Germinal center (tissue), 1 donor: ENCODE measurements at regions not wholly inside any gene's neighbourhood (a gene's known extent, or its start where the extent isn't known, plus 50 kb on each side); places are given as distances from the start of the nearest gene placed in this dataset.

Source experiments
- DNase-seq: peaks from one replicate; pipeline ENCODE4 v3.0.0; 2012; ENCODE audit warnings: mixed read lengths, low spot score

GRCh38 chr2:56613920-56614319 lies 430.1 kb downstream of the CCDC85A start:
- DNase-seq = no peak

DNA sequence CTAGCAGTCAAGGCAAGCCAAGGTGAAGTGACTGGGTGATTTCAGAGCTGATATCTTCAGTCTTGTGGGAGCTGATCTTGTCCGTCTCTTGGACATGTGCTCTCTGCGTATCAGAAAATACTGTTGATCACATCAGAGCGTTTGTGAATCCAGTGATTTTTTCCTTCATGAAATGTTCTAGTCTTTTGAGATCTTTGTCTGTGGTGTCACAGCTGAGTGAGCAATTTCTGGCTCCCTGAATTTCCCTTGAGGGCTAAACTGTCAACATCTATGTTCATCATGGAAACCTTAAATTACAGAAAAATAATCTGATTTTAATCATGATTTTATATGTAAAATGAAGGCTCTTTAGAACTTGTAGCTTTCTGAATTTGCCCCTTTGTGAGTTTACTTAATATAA lies 432.0 kb downstream of the CCDC85A start:
- DNase-seq = no peak

GRCh38 chr2:56624181-56624580 lies 440.4 kb downstream of the CCDC85A start:
- no peak for DNase-seq

GRCh38 chr2:56626927-56627326 lies 443.1 kb downstream of the CCDC85A start:
- DNase-seq = no peak

- DNase-seq = no peak
These were observed 446.5 kb downstream of the CCDC85A start for GRCh38 chr2:56630286-56630685.

- no peak for DNase-seq
These were observed 464.2 kb downstream of the CCDC85A start for GRCh38 chr2:56647997-56648396.

GRCh38 chr2:56648802-56649201 lies 465.0 kb downstream of the CCDC85A start:
- DNase-seq = no peak

DNA sequence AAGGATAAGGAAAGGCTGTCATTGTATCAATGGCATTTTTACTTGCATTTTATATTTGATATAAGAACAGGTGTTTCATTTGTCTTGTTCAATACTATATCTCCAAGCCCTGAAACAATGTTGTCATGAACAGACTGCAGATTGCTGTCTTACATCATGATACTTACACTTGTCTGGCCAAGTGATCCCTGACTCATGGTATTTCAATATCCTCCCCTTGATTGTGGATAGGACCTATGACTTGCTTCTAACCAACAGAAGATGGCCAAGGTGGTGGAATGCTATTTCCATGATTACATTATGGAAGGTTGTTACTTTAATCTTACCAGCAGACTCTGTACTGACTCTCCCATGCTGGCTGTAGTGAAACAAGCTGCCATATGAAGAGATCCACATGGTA lies 471.1 kb downstream of the CCDC85A start:
- no peak for DNase-seq

- DNase-seq = no peak
These were observed 473.0 kb downstream of the CCDC85A start for GRCh38 chr2:56656826-56657225.

DNA sequence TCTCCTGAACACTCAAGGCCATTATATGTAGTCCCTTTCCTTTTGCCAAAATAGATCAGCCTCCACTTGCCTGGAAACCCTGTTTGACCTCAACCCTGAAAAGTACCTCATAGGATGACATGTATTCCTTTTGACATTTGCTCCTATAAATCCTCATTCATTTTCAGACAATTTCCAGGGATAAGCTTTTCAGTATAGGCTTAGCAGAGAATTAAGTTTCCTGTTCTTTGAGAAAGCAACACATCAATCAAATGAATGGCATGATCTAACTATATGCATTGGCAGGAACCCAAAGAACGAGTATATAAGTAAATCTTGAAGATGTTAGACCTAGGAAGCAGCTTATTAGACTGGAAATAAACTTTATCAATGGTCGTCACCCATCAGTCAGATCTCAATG lies 483.0 kb downstream of the CCDC85A start:
- no peak for DNase-seq

DNA sequence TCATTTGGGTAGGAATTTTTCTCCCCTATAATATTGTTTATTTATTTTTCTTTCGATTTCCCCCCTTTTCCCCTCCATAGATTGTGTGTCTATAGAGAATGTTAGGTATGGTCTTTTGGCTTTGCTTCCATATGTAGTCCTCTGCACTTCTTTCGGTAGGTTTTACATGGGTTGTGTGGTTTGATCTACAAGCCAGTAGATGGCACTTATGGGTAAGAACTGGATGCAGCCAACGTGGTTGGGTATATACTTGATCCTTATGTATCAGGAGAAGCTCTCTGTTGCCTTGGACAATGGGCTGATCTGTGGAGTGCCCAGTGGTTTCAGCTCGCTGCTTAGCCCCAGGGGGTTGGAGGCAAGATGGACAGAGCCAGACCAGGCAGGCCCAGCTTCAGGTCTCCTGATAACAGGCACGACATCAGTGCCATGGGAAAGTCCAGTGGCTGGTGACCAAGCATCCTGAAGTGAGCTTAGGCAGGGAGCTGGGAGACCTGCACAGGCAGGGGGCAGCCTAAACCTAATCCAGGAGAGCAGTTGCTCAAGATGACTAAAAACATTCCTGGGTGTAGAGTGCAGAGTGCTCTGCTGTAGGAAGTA lies 488.3 kb downstream of the CCDC85A start:
- no peak for DNase-seq

DNA sequence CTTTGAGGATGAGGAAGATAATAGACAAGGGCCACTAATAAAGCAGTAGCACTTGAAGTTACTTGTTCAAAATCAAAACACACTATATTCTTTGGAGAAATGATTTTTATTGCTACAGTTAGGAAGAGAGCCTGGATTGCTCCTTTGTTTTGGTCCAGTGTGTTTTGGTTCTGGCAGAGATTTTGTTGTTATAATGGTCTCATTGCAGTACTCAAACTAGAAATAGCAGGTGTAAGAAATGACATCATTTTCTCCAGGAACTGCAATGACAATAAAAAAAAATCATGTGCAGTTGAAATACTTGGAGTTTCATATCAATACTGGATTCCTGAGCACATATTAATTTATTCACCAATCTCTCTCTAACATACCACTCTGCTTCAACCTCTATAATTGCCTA lies 490.3 kb downstream of the CCDC85A start:
- DNase-seq = no peak

DNA sequence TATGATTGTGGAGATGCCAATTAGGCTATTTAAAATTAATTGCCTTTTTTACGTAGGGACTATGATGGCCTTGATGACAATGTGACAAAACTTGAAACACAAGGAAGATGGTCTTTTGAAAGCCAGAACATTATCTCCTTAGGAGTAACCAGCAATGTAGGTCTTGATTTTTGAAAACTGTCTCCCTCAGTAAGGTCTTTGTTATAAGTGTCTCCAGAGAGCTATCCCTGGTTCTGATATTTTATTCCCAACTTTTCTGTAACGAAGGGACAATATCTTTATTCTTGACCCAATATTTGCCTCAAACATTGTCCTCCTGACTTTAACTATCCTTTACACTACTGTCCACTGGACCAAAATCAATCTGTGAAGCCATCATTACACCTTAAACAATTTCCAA lies 493.2 kb downstream of the CCDC85A start:
- DNase-seq = no peak

GRCh38 chr2:56680971-56681631 lies 497.3 kb downstream of the CCDC85A start:
- DNase-seq = no peak

DNA sequence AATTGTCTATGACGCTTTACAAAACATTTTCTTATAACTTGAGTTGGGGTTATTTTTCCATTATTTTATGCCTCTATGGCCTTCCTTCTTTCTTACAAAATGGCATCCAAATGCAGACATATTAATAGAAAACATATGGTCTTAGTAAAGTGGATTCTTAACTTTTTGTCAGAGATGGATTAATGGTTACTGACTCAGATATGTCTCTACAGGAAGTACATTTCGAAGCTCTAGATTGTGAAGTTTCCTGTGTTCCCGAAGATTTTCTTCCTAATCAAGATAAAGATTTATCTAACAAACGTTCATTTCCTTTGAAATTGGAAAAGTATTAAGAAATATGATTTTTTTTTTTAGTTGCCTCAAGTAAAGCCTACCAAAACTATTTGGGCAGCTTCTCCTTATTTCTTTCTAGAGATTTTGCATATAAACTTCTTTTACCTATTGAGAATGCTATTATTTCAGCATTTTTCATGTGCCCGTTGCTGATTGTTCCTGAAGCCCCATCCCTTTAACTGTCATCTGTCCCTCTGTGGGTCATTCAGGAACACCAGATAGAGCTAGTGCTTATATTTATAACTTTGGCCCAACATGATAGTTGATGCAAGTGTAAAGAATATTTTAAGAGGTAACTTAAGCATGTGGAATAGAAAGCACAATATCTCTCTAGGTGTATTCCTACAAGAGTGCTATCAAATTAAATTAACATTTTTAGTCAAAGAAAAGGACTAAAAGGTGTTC lies 498.0 kb downstream of the CCDC85A start:
- no peak for DNase-seq

DNA sequence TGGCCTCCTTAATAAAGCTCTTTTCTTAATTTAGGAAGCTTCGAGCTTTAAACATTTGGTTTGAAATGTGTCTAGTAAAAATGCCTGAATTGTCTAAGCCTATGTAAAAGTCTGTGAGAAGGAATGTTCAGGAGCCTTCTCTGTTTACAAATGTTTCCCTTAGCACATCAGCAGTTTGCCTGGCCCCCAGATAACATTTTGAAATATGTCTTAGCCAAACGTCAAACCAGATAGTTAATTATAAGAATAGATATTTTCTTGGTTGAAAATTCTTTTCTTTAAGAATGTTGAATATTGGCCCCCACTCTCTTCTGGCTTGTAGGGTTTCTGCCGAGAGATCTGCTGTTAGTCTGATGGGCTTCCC lies 498.6 kb downstream of the CCDC85A start:
- no peak for DNase-seq

DNA sequence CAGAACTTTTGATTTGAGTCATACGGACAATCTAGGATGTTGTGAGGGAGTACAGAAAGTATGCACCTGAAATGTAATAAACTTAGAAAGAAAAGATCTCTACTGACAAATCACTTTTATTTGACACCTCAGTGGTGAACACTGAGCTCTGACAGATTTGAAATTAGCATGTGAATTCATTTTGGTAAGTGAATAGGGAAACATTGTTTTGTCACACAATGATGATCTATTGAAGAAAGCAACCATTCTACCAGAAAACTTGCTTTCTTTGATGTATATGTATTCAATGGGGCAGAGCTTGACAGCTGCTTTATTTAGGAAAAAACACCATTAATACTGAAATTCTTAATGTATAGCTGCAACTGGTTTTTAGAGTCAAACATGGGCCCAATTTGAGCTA lies 500.5 kb downstream of the CCDC85A start:
- no peak for DNase-seq

- DNase-seq = no peak
These were observed 501.4 kb downstream of the CCDC85A start for GRCh38 chr2:56685205-56685604.

- no peak for DNase-seq
These were observed 503.4 kb downstream of the CCDC85A start for GRCh38 chr2:56687169-56687568.

DNA sequence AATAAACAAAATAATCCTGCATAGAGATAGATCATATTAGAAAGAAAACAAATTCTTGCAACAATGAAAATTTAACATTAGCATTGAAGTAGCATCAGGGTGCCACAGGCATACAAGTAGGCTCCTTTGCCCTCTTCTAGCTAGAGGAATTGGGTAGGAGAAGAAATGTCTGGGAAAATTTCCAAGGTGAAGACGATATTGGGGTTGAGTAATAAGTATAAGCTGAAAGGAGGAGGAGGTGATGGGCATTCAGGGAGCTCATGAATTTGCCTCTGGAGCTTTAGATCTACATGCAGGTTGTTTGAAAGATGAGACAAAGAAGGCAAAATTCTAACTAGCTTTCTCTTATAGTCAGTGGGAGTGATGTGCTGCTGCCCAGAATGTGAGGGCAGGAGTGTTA lies 504.9 kb downstream of the CCDC85A start:
- no peak for DNase-seq

GRCh38 chr2:56693501-56693900 lies 509.7 kb downstream of the CCDC85A start:
- DNase-seq = no peak

DNA sequence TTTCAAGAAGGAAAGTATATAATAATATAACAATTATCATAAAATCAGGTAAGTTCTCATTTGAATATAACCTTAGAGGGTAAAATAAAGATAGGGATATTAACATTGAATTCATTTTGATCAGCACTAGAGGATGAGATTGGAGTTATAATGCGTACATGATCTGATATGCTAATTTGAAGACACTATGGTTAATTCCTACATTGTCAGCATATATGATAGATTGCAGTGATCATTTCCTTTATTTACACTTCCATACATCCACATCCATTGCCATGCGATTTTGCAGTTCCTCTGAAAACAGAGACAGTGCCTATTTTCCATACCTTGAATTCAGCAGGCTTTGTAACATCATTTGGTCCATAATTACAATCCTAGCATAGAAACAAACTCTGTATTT lies 519.2 kb downstream of the CCDC85A start:
- DNase-seq = no peak

GRCh38 chr2:56705713-56706112 lies 521.9 kb downstream of the CCDC85A start:
- no peak for DNase-seq

- no peak for DNase-seq
These were observed 523.4 kb downstream of the CCDC85A start for GRCh38 chr2:56707218-56707617.
